ENCODE measurements at regions not wholly inside any gene's neighbourhood (a gene's known extent, or its start where the extent isn't known, plus 50 kb on each side); places are given as distances from the start of the nearest gene placed in this dataset.

DNA sequence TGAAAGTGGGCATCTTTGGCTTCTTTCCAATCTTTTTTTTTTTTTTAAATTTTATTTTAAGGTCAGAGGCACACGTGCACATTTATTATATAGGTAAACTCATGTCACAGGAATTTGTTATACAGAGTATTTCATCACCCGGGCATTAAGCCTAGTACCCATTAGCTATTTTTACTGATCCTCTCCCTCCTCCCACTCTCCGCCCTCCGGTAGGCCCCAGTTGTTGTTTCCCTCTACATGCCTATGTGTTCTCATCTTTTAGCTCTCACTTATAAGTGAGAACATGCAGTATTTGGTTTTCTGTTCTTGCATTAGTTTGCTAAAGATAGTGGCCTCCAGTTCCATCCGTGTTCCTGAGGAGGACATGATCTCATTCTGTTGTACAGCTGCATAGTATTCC lies 108.5 kb downstream of the CYB561 start:
- Histone ChIP-seq H3K36me3 (no peaks in the 10 kb centered on the region), H3K27ac (no peak overlapping the region), H3K4me3 (no peak overlapping the region), H3K9me3 (no peaks in the 10 kb centered on the region), H3K27me3 (no peaks in the 10 kb centered on the region), H3K4me1 (no peaks in the 10 kb centered on the region)
- no peak for DNase-seq
- intact Hi-C loops (cut with DNase I; ENCODE audit: low total_unique reads), result no loop called here
- TF ChIP-seq, protein P1, sequence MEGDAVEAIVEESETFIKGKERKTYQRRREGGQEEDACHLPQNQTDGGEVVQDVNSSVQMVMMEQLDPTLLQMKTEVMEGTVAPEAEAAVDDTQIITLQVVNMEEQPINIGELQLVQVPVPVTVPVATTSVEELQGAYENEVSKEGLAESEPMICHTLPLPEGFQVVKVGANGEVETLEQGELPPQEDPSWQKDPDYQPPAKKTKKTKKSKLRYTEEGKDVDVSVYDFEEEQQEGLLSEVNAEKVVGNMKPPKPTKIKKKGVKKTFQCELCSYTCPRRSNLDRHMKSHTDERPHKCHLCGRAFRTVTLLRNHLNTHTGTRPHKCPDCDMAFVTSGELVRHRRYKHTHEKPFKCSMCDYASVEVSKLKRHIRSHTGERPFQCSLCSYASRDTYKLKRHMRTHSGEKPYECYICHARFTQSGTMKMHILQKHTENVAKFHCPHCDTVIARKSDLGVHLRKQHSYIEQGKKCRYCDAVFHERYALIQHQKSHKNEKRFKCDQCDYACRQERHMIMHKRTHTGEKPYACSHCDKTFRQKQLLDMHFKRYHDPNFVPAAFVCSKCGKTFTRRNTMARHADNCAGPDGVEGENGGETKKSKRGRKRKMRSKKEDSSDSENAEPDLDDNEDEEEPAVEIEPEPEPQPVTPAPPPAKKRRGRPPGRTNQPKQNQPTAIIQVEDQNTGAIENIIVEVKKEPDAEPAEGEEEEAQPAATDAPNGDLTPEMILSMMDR (IDR thresholded peaks at IDR 0.05), result no peak
- no peak for TF ChIP-seq POLR2A (IDR thresholded peaks at IDR 0.05)

DNA sequence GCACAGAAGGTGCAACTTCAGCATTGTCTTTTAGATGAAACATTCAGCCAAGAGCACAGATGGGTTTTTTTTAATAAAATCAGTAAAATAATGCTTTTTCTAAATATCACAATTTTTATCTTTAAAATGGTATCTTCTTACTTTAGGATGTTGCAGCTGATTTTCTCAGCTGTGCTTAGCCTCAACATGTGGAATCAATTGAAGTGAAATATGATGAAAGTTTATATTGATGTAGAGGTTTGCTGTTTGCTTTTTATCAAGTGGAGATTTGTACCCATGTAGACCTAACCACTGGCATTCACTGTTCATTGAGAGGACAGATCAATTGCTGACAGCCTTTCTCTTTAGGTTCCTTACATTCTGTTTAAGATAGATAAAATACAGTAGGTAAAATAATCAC lies 107.8 kb downstream of the CYB561 start:
- Histone ChIP-seq H3K4me1 (no peaks in the 10 kb centered on the region), H3K9me3 (no peaks in the 10 kb centered on the region), H3K4me3 (no peak overlapping the region), H3K27me3 (no peaks in the 10 kb centered on the region), H3K27ac (no peak overlapping the region), H3K36me3 (no peaks in the 10 kb centered on the region)
- intact Hi-C loops (cut with DNase I; ENCODE audit: low total_unique reads), result no loop called here
- DNase-seq, result no peak
- TF ChIP-seq POLR2A (IDR thresholded peaks at IDR 0.05), result no peak
- TF ChIP-seq, protein P1 (IDR thresholded peaks at IDR 0.05), result no peak

- H3K4me1 ChIP-seq, result no peaks in the 10 kb centered on the region
- H3K27me3 ChIP-seq, result no peaks in the 10 kb centered on the region
- no peaks in the 10 kb centered on the region for H3K36me3 ChIP-seq
- H3K27ac ChIP-seq, result no peak overlapping the region
- no peak for DNase-seq
- intact Hi-C loops (cut with DNase I; ENCODE audit: low total_unique reads), result no loop called here
- H3K9me3 ChIP-seq, result no peaks in the 10 kb centered on the region
- no peak overlapping the region for H3K4me3 ChIP-seq
- TF ChIP-seq, protein P1 (IDR thresholded peaks at IDR 0.05), result no peak
- no peak for TF ChIP-seq POLR2A (IDR thresholded peaks at IDR 0.05)
Observed at GRCh38 chr17:63341276-63341675, 104.8 kb downstream of the CYB561 start.

- intact Hi-C loops (cut with DNase I; ENCODE audit: low total_unique reads), result no loop called here
Observed at GRCh38 chr17:63344383-63344782, 101.7 kb downstream of the CYB561 start.

DNA sequence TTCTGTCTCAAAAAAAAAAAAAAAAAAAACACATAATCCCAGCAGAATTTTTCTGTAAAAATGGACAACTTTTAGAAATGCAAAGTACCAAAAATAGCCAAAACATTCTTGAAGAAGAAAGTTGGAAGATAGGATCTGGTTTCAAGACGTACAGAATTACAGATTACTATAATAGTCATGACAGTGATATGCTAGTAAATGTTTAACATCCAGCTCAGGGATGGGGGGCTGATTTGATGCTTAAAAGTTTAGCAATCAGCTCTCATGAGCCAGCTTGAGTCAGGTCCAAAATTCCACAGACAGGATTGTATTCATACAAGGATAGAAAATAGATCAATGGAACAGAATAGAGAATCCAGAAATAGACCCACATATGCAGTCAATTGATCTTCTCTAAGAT lies 100.5 kb downstream of the CYB561 start:
- DNase-seq, result no peak
- intact Hi-C loops (cut with DNase I; ENCODE audit: low total_unique reads), result no loop called here

More at GRCh38 chr17:63344383-63344782, 101.7 kb downstream of the CYB561 start:
- H3K27ac ChIP-seq, result no peak overlapping the region
- H3K4me3 ChIP-seq, result no peak overlapping the region
- no peaks in the 10 kb centered on the region for H3K4me1 ChIP-seq
- H3K9me3 ChIP-seq, result no peaks in the 10 kb centered on the region
- H3K27me3 ChIP-seq, result no peaks in the 10 kb centered on the region
- H3K36me3 ChIP-seq, result no peaks in the 10 kb centered on the region
- DNase-seq, result no peak
- no peak for TF ChIP-seq POLR2A (IDR thresholded peaks at IDR 0.05)
- TF ChIP-seq, protein P1 (IDR thresholded peaks at IDR 0.05), result no peak

More for the DNA sequence above, 100.5 kb downstream of the CYB561 start:
- Histone ChIP-seq H3K36me3 (no peaks in the 10 kb centered on the region), H3K27me3 (no peaks in the 10 kb centered on the region), H3K27ac (no peak overlapping the region), H3K9me3 (no peaks in the 10 kb centered on the region), H3K4me1 (no peaks in the 10 kb centered on the region), H3K4me3 (no peak overlapping the region)
- TF ChIP-seq POLR2A (IDR thresholded peaks at IDR 0.05), result no peak
- TF ChIP-seq, protein P1 (IDR thresholded peaks at IDR 0.05), result no peak

Measured in uterus (tissue), 3 donors.